Astrocyte (in vitro differentiated cells and primary cell): ENCODE measurements at regions not wholly inside any gene's neighbourhood (a gene's known extent, or its start where the extent isn't known, plus 50 kb on each side); places are given as distances from the start of the nearest gene placed in this dataset.

Experiments
- CTCF ChIP-seq: IDR thresholded peaks from 2 replicates; pipeline ENCODE4 v1.5.1; 2011; ENCODE audit warnings: low read depth, mild to moderate bottlenecking, inconsistent platforms, low read length, moderate library complexity; ENCODE audit not compliant: insufficient read depth
- EZH2 ChIP-seq: IDR thresholded peaks from 2 replicates; pipeline ENCODE4 v1.6.1; 2012; ENCODE audit warnings: mild to moderate bottlenecking, low read length, inconsistent platforms; ENCODE audit not compliant: insufficient read depth

GRCh38 chr12:28104903-28105864 is 85.1 kb upstream of the CCDC91 start:
- TF ChIP-seq CTCF = no peak
- no peak for TF ChIP-seq EZH2
